Endothelial cell of umbilical vein (primary cell): ENCODE measurements at regions not wholly inside any gene's neighbourhood (a gene's known extent, or its start where the extent isn't known, plus 50 kb on each side); places are given as distances from the start of the nearest gene placed in this dataset.

Source experiments
- BruUV-seq: library from RNA; stranded (reverse); fragments of 400-500 nt; replicated peaks from 2 replicates; lab custom pipeline; 2021; lab: Mats Ljungman, UMichigan
- CTCF ChIA-PET: fragments of 300-600, 350-600 bp; sonication (Branson Sonifier 250); formaldehyde crosslinking; loops from one replicate; lab custom pipeline; 2021; ENCODE audit warnings: antibody characterized with exemption, inconsistent platforms; lab: Charles Lee
- POLR2A ChIA-PET: fragments of 300-600, 350-600 bp; sonication (Branson Sonifier 250); formaldehyde crosslinking; loops from one replicate; lab custom pipeline; 2021; ENCODE audit warnings: antibody characterized with exemption, inconsistent platforms; lab: Charles Lee
- DNase-seq: peaks from one replicate; pipeline ENCODE4 v3.0.0-alpha.2; 2011; ENCODE audit warnings: low read depth, low spot score
- FAIRE-seq: peaks from 2 replicates; lab custom pipeline; 2011; peaks lifted over from hg19 to GRCh38; lab: Jason Lieb, UNC
- H2AFZ ChIP-seq: 2 replicates; pipeline ENCODE4 v1.6.0; 2012; ENCODE audit warnings: low read depth, low read length, control low read depth, inconsistent platforms
- H3K27ac ChIP-seq: 2 replicates; pipeline ENCODE4 v1.5.1; 2011; ENCODE audit warnings: low read depth, mild to moderate bottlenecking, control low read depth, low read length, moderate library complexity; ENCODE audit not compliant: insufficient read depth
- H3K27me3 ChIP-seq, 2 experiments: 2 replicates each; pipeline versions ENCODE4 v1.6.0 to v1.6.1; 2011; ENCODE audit warnings: low read length in 2 of 2, mixed read lengths in 1 of 2; ENCODE audit not compliant: control insufficient read depth in 2 of 2, insufficient read depth in 2 of 2
- H3K36me3 ChIP-seq, 2 experiments: 2 replicates in 1 of 2; 3 replicates in 1 of 2; pipeline ENCODE4 v1.5.1; 2011; ENCODE audit warnings: low read length in 2 of 2, mild to moderate bottlenecking in 1 of 2, moderate library complexity in 1 of 2; ENCODE audit not compliant: control insufficient read depth in 2 of 2, insufficient read depth in 2 of 2; ENCODE audit errors: extremely low read depth in 1 of 2
- H3K4me1 ChIP-seq: 3 replicates; pipeline ENCODE4 v1.5.1; 2011; ENCODE audit warnings: mild to moderate bottlenecking, low read length; ENCODE audit not compliant: control insufficient read depth, insufficient read depth; ENCODE audit errors: extremely low read depth
- H3K4me2 ChIP-seq: 2 replicates; pipeline ENCODE4 v1.6.1; 2011; ENCODE audit warnings: low read length, control low read depth, mixed read lengths; ENCODE audit not compliant: insufficient read depth
- H3K4me3 ChIP-seq, 3 experiments: fragments of 200-600 bp in 1 of 3; sonication (generic), shearing (Covaris generic) in 1 of 3; replicated peaks in 1 of 3; 2 replicates each; pipeline ENCODE4 v1.5.1; 2011 to 2016; ENCODE audit warnings: control low read depth in 3 of 3, low read length in 3 of 3, mild to moderate bottlenecking in 2 of 3, inconsistent platforms in 1 of 3, low read depth in 1 of 3, moderate library complexity in 1 of 3; ENCODE audit not compliant: insufficient read depth in 1 of 3
- H3K79me2 ChIP-seq: 2 replicates; pipeline ENCODE4 v1.6.0; 2012; ENCODE audit warnings: low read length, inconsistent platforms; ENCODE audit not compliant: control insufficient read depth, insufficient read depth
- H3K9ac ChIP-seq: replicated peaks from 2 replicates; pipeline ENCODE3; 2011; ENCODE audit warnings: low read length, control low read depth; ENCODE audit not compliant: insufficient read depth; ENCODE audit errors: extremely low read depth
- H3K9me1 ChIP-seq: replicated peaks from 3 replicates; pipeline ENCODE4 v1.6.0; 2011; ENCODE audit warnings: mild to moderate bottlenecking, low read length; ENCODE audit not compliant: control insufficient read depth, insufficient read depth; ENCODE audit errors: extremely low read depth
- H3K9me3 ChIP-seq: replicated peaks from 2 replicates; pipeline ENCODE4 v1.5.1; 2012; ENCODE audit warnings: low read length, inconsistent platforms; ENCODE audit not compliant: control insufficient read depth, insufficient read depth
- H4K20me1 ChIP-seq: replicated peaks from 2 replicates; pipeline ENCODE3; 2011; ENCODE audit warnings: mild to moderate bottlenecking, low read length; ENCODE audit not compliant: control insufficient read depth, insufficient read depth; ENCODE audit errors: extremely low read depth
- FOS ChIP-seq: IDR thresholded peaks from 2 replicates; pipeline ENCODE4 v1.6.1; 2011; ENCODE audit warnings: mild to moderate bottlenecking, low read length, moderate library complexity, borderline replicate concordance; ENCODE audit not compliant: insufficient read depth
- GATA2 ChIP-seq: IDR thresholded peaks from 2 replicates; pipeline ENCODE4 v1.7.0; 2011; ENCODE audit warnings: low read depth, mild to moderate bottlenecking, moderate library complexity, mixed read lengths, low read length; ENCODE audit not compliant: insufficient read length, insufficient read depth
- JUN ChIP-seq: IDR thresholded peaks from 2 replicates; pipeline ENCODE4 v1.6.1; 2011; ENCODE audit warnings: borderline replicate concordance, low read depth; ENCODE audit not compliant: insufficient read length, insufficient read depth
- MYC ChIP-seq: IDR thresholded peaks from one replicate; pipeline ENCODE4 v1.6.1; 2011; ENCODE audit warnings: mild to moderate bottlenecking, low read depth, low read length
- POLR2A ChIP-seq: IDR thresholded peaks from 2 replicates; pipeline ENCODE4 v1.6.1; 2012; ENCODE audit warnings: low read depth, mild to moderate bottlenecking, control low read depth, low read length
- dilution Hi-C: fragments of 300-500 bp; cut with MboI; formaldehyde crosslinking; loops from one replicate; pipeline ENCODE4 v1.15.0; 2019; ENCODE audit warnings: low sequenced_read_pairs; ENCODE audit not compliant: extremely low pct_ligation_motif_present
- intact Hi-C: fragments of 100-400 bp; cut with micrococcal nuclease; formaldehyde crosslinking; loops from one replicate; pipeline ENCODE4 v1.10.0; 2022
- TF ChIP-seq, protein P1 (sequence below), 2 donors: IDR thresholded peaks; 1 replicate in 1 of 2; 2 replicates in 1 of 2; pipeline ENCODE4 v1.5.1; 2011; ENCODE audit warnings: low read length in 2 of 2, mild to moderate bottlenecking in 2 of 2, moderate library complexity in 2 of 2, control low read depth in 1 of 2, inconsistent platforms in 1 of 2, low read depth in 1 of 2; ENCODE audit not compliant: insufficient read depth in 1 of 2; ENCODE audit errors: extremely low read depth in 1 of 2
- TF ChIP-seq, protein P2 (sequence below): IDR thresholded peaks from 2 replicates; pipeline ENCODE4 v1.6.1; 2011; ENCODE audit not compliant: insufficient read depth, insufficient read length

DNA sequence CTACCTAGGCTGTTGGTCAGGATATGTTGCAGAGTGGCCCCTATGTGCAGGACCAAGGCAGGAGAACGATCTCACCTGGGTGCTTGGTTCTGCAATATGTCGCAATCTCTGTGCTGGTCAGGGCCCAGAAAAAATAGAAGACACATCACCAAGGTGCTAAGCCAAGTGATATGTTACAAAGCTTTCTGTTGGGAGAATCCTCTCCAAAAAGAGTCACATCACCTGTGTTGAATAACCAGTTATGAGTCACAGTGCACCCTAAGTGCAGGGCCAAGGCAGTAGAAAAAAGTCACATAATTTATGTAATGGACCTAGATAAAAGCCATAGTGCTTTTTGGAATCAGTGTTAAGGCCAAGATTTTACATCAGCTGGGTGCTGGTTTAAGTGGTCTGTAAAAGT is 965.9 kb upstream of the AMELY start:
- Histone ChIP-seq H3K4me3 (no peak overlapping the region), H3K9ac (no peak overlapping the region), H3K79me2 (no peaks in the 10 kb centered on the region), H3K4me2 (no peak overlapping the region), H4K20me1 (no peaks in the 10 kb centered on the region), H3K27ac (no peak overlapping the region), H3K9me3 (no peaks in the 10 kb centered on the region), H2AFZ (no peak overlapping the region), H3K27me3 (no peaks in the 10 kb centered on the region), H3K9me1 (no peaks in the 10 kb centered on the region), H3K36me3 (no peaks in the 10 kb centered on the region), H3K4me1 (no peaks in the 10 kb centered on the region)
- no TSS peak for BruUV-seq
- DNase-seq (no peak), FAIRE-seq (no peak)
- intact Hi-C loops (no loop called here), dilution Hi-C loops (no loop called here)
- TF ChIP-seq MYC, result no peak
- TF ChIP-seq FOS, result no peak
- TF ChIP-seq, protein P1, sequence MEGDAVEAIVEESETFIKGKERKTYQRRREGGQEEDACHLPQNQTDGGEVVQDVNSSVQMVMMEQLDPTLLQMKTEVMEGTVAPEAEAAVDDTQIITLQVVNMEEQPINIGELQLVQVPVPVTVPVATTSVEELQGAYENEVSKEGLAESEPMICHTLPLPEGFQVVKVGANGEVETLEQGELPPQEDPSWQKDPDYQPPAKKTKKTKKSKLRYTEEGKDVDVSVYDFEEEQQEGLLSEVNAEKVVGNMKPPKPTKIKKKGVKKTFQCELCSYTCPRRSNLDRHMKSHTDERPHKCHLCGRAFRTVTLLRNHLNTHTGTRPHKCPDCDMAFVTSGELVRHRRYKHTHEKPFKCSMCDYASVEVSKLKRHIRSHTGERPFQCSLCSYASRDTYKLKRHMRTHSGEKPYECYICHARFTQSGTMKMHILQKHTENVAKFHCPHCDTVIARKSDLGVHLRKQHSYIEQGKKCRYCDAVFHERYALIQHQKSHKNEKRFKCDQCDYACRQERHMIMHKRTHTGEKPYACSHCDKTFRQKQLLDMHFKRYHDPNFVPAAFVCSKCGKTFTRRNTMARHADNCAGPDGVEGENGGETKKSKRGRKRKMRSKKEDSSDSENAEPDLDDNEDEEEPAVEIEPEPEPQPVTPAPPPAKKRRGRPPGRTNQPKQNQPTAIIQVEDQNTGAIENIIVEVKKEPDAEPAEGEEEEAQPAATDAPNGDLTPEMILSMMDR (IDR thresholded peaks at IDR 0.05; ENCODE audit: extremely low read depth in 1 of 2, insufficient read depth in 1 of 2, low read depth in 1 of 2, low read length in 2 of 2), result no peak
- TF ChIP-seq, protein P2, sequence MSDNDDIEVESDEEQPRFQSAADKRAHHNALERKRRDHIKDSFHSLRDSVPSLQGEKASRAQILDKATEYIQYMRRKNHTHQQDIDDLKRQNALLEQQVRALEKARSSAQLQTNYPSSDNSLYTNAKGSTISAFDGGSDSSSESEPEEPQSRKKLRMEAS, result no peak
- no peak for TF ChIP-seq GATA2
- no peak for TF ChIP-seq POLR2A
- TF ChIP-seq JUN, result no peak
- CTCF ChIA-PET, result no interaction called here
- POLR2A ChIA-PET, result no interaction called here
